ENCODE measurements at regions not wholly inside any gene's neighbourhood (a gene's known extent, or its start where the extent isn't known, plus 50 kb on each side); places are given as distances from the start of the nearest gene placed in this dataset.

GRCh38 chr11:119912229-119912628 lies 183.2 kb upstream of the NECTIN1 start:
- CTCF ChIA-PET = no interaction called here
- no peaks in the 10 kb centered on the region for H3K36me3 ChIP-seq (ENCODE audit: insufficient read depth, low read length)
- intact Hi-C loops (cut with DNase I, micrococcal nuclease) = no loop called here
- POLR2A ChIA-PET = no interaction called here
- Mint-ChIP-seq H3K27me3 (peaks cover 16% of the 10 kb centered on the region), H3K4me1 (ENCODE audit: low read depth) (no peaks in the 10 kb centered on the region), H3K4me3 (no peak overlapping the region), H3K9me3 (peaks cover 3% of the 10 kb centered on the region), H3K27ac (no peak overlapping the region), H3K36me3 (ENCODE audit: low read depth) (no peaks in the 10 kb centered on the region)
- peaks cover 0 to 3% of the 10 kb centered on the region in 2 experiments for H3K27me3 ChIP-seq (ENCODE audit: control insufficient read depth in 1 of 2, insufficient read depth in 2 of 2, low read length in 2 of 2)
- ATAC-seq (ENCODE audit: poor library complexity) (no peak), DNase-seq (no peak)
- no peak overlapping the region for H3K27ac ChIP-seq (ENCODE audit: low read depth in 1 of 2, low read length in 2 of 2)
- no peak overlapping the region for H3K4me3 ChIP-seq (ENCODE audit: low read length)
- TF ChIP-seq CTCF (IDR thresholded peaks at IDR 0.05) = no peak
- peaks cover 0 to 13% of the 10 kb centered on the region in 2 experiments for H3K9me3 ChIP-seq (ENCODE audit: control insufficient read depth in 1 of 2, insufficient read depth in 1 of 2, low read length in 2 of 2)
- H3K4me1 ChIP-seq (ENCODE audit: insufficient read depth, low read length) = no peaks in the 10 kb centered on the region

- H3K9me3 ChIP-seq (ENCODE audit: control insufficient read depth in 1 of 2, insufficient read depth in 1 of 2, low read length in 2 of 2) = peaks cover 0 to 16% of the 10 kb centered on the region in 2 experiments
- Mint-ChIP-seq H3K27ac (no peak overlapping the region), H3K27me3 (peaks cover 16% of the 10 kb centered on the region), H3K4me1 (ENCODE audit: low read depth) (no peaks in the 10 kb centered on the region), H3K9me3 (peaks cover 2% of the 10 kb centered on the region), H3K36me3 (ENCODE audit: low read depth) (no peaks in the 10 kb centered on the region), H3K4me3 (no peak overlapping the region)
- H3K4me1 ChIP-seq (ENCODE audit: insufficient read depth, low read length) = no peaks in the 10 kb centered on the region
- H3K27ac ChIP-seq (ENCODE audit: low read depth in 1 of 2, low read length in 2 of 2) = no peak overlapping the region
- H3K4me3 ChIP-seq (ENCODE audit: low read length) = no peak overlapping the region
- no peaks in the 10 kb centered on the region for H3K36me3 ChIP-seq (ENCODE audit: insufficient read depth, low read length)
- H3K27me3 ChIP-seq (ENCODE audit: control insufficient read depth in 1 of 2, insufficient read depth in 2 of 2, low read length in 2 of 2) = peaks cover 0 to 3% of the 10 kb centered on the region in 2 experiments
- ChIA-PET POLR2A (no interaction called here), CTCF (no interaction called here)
- DNase-seq (no peak), ATAC-seq (ENCODE audit: poor library complexity) (no peak)
- no peak for TF ChIP-seq CTCF (IDR thresholded peaks at IDR 0.05)
- intact Hi-C loops (cut with DNase I, micrococcal nuclease) = no loop called here
These were observed 181.7 kb upstream of the NECTIN1 start for GRCh38 chr11:119910650-119911049.

GRCh38 chr11:119910051-119910450 lies 181.1 kb upstream of the NECTIN1 start:
- ChIA-PET CTCF (no interaction called here), POLR2A (no interaction called here)
- Mint-ChIP-seq H3K27ac (no peak overlapping the region), H3K27me3 (peaks cover 16% of the 10 kb centered on the region), H3K9me3 (peaks cover 1% of the 10 kb centered on the region), H3K36me3 (ENCODE audit: low read depth) (no peaks in the 10 kb centered on the region), H3K4me3 (no peak overlapping the region), H3K4me1 (ENCODE audit: low read depth) (no peaks in the 10 kb centered on the region)
- ATAC-seq (ENCODE audit: poor library complexity) (no peak), DNase-seq (no peak)
- peaks cover 0 to 3% of the 10 kb centered on the region in 2 experiments for H3K27me3 ChIP-seq (ENCODE audit: control insufficient read depth in 1 of 2, insufficient read depth in 2 of 2, low read length in 2 of 2)
- H3K36me3 ChIP-seq (ENCODE audit: insufficient read depth, low read length) = no peaks in the 10 kb centered on the region
- H3K27ac ChIP-seq (ENCODE audit: low read depth in 1 of 2, low read length in 2 of 2) = no peak overlapping the region
- intact Hi-C loops (cut with DNase I, micrococcal nuclease) = no loop called here
- H3K4me1 ChIP-seq (ENCODE audit: insufficient read depth, low read length) = no peaks in the 10 kb centered on the region
- no peak overlapping the region for H3K4me3 ChIP-seq (ENCODE audit: low read length)
- no peak for TF ChIP-seq CTCF (IDR thresholded peaks at IDR 0.05)
- peaks cover 0 to 16% of the 10 kb centered on the region in 2 experiments for H3K9me3 ChIP-seq (ENCODE audit: control insufficient read depth in 1 of 2, insufficient read depth in 1 of 2, low read length in 2 of 2)
